ENCODE measurements at regions not wholly inside any gene's neighbourhood (a gene's known extent, or its start where the extent isn't known, plus 50 kb on each side); places are given as distances from the start of the nearest gene placed in this dataset.
"Not testable (repeated sequence)": the region's sequence is repeated elsewhere in the genome, so short reads cannot be mapped to it uniquely, and the experiment has no call there.

GRCh38 chr3:87791248-87792027 is 267.4 kb downstream of the CGGBP1 start:
- peaks cover 1% of the 10 kb centered on the region for H3K36me3 Mint-ChIP-seq (ENCODE audit: low read depth)
- no peak overlapping the region for H3K27ac Mint-ChIP-seq (ENCODE audit: unreplicated experiment)
- peaks cover 13% of the 10 kb centered on the region for H3K4me1 Mint-ChIP-seq (ENCODE audit: low read depth)
- no peak for DNase-seq (ENCODE audit: low spot score)
- H3K27me3 Mint-ChIP-seq (ENCODE audit: low read depth) = peaks cover 66% of the 10 kb centered on the region
- no peak for TF ChIP-seq CTCF (IDR thresholded peaks at IDR 0.05)
- H3K9me3 Mint-ChIP-seq (ENCODE audit: low read depth) = no peaks in the 10 kb centered on the region
- no peak overlapping the region for H3K4me3 Mint-ChIP-seq (ENCODE audit: unreplicated experiment)

- not testable (repeated sequence) for H3K9me3 Mint-ChIP-seq (ENCODE audit: low read depth); H3K36me3 Mint-ChIP-seq (ENCODE audit: low read depth); H3K27ac Mint-ChIP-seq (ENCODE audit: unreplicated experiment); H3K4me3 Mint-ChIP-seq (ENCODE audit: unreplicated experiment); DNase-seq (ENCODE audit: low spot score)
- Mint-ChIP-seq H3K27me3 (ENCODE audit: low read depth) (peaks cover 49% of the 10 kb centered on the region), H3K4me1 (ENCODE audit: low read depth) (peaks cover 13% of the 10 kb centered on the region)
Observed at GRCh38 chr3:87789049-87789448, 269.8 kb downstream of the CGGBP1 start.

- no peak for TF ChIP-seq CTCF (IDR thresholded peaks at IDR 0.05)
- no peak overlapping the region for H3K4me3 Mint-ChIP-seq (ENCODE audit: unreplicated experiment)
- H3K27me3 Mint-ChIP-seq (ENCODE audit: low read depth) = peaks cover 44% of the 10 kb centered on the region
- peaks cover 13% of the 10 kb centered on the region for H3K4me1 Mint-ChIP-seq (ENCODE audit: low read depth)
- DNase-seq (ENCODE audit: low spot score) = no peak
- peaks cover 1% of the 10 kb centered on the region for H3K36me3 Mint-ChIP-seq (ENCODE audit: low read depth)
- H3K9me3 Mint-ChIP-seq (ENCODE audit: low read depth) = no peaks in the 10 kb centered on the region
- H3K27ac Mint-ChIP-seq (ENCODE audit: unreplicated experiment) = no peak overlapping the region
Observed at GRCh38 chr3:87788516-87788915, 270.3 kb downstream of the CGGBP1 start.

GRCh38 chr3:87780811-87781210 is 278.0 kb downstream of the CGGBP1 start:
- TF ChIP-seq CTCF (IDR thresholded peaks at IDR 0.05) = no peak
- no peak for DNase-seq (ENCODE audit: low spot score)
- H3K9me3 Mint-ChIP-seq (ENCODE audit: low read depth) = peaks cover 7% of the 10 kb centered on the region
- H3K27ac Mint-ChIP-seq (ENCODE audit: unreplicated experiment) = no peak overlapping the region
- no peak overlapping the region for H3K4me3 Mint-ChIP-seq (ENCODE audit: unreplicated experiment)
- H3K36me3 Mint-ChIP-seq (ENCODE audit: low read depth) = peaks cover 1% of the 10 kb centered on the region
- H3K4me1 Mint-ChIP-seq (ENCODE audit: low read depth) = no peaks in the 10 kb centered on the region
- peaks cover 1% of the 10 kb centered on the region for H3K27me3 Mint-ChIP-seq (ENCODE audit: low read depth)

GRCh38 chr3:87778876-87779275 is 279.9 kb downstream of the CGGBP1 start:
- Mint-ChIP-seq H3K27ac (ENCODE audit: unreplicated experiment) (no peak overlapping the region), H3K4me1 (ENCODE audit: low read depth) (no peaks in the 10 kb centered on the region), H3K36me3 (ENCODE audit: low read depth) (peaks cover 1% of the 10 kb centered on the region), H3K27me3 (ENCODE audit: low read depth) (peaks cover 3% of the 10 kb centered on the region), H3K4me3 (ENCODE audit: unreplicated experiment) (no peak overlapping the region), H3K9me3 (ENCODE audit: low read depth) (peaks cover 7% of the 10 kb centered on the region)
- no peak for TF ChIP-seq CTCF (IDR thresholded peaks at IDR 0.05)
- DNase-seq (ENCODE audit: low spot score) = no peak

All from chondrocyte (in vitro differentiated cells).